ENCODE measurements at regions not wholly inside any gene's neighbourhood (a gene's known extent, or its start where the extent isn't known, plus 50 kb on each side); places are given as distances from the start of the nearest gene placed in this dataset.

DNA sequence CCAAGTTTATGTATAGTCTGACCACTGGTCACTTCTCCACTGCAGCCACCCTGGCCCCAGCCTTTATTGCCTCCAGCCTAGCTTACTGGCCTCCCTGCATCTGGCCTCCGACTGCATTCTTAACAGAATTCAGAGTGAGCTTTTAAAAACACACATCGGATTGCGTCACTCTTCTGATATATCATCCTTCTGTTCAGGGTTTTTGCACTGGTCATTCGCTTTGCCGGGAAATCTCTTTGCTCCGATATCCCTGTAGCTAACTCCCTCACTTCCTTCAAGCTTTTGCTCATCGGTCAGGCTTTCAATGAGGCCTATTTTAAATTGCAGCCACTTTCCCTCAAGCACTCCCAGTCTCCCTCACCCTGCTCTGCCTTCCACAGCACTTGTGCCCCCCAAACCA lies 101.6 kb upstream of the DLX2 start:
- DNase-seq (ENCODE audit: low spot score) = no peak

DNA sequence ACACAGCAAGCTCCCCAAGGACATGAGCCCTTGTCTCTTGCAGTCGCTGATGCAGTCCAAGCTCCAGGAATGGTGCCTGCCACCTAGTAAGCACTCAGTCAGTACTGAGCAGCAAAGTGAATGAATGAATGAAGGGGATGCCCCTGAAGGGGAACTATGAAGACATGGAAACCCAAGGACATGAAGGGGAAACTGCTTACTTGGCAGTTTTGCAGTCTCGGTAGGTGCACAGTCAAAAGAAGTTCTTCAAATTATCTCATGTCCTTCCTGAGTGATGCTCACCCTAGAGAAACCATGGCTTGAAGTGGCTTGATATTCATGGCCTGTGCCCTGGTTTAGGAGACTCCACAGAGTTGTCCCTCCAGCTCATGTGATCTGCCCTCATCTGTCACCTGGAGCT lies 102.1 kb upstream of the DLX2 start:
- DNase-seq (ENCODE audit: low spot score) = no peak

DNA sequence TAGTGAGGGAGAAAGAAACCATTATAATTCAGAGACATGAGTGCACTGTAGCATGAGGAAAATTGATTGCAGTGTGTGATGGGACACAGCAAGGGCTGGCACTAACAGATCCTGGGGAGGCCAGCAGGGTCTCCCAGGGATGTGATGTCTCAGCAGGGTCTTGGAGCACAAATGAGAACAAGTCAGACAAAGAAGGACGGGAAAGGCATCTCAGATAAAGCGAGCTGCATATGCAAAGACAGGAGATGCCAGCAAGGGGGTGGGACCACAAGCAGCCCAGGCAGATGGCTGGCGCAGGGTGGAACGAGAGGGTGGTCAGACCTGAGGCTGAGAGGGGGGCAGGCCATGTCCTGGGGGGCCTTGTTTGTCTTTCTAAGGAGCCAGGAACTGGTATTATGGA lies 102.6 kb upstream of the DLX2 start:
- no peak for DNase-seq (ENCODE audit: low spot score)

DNA sequence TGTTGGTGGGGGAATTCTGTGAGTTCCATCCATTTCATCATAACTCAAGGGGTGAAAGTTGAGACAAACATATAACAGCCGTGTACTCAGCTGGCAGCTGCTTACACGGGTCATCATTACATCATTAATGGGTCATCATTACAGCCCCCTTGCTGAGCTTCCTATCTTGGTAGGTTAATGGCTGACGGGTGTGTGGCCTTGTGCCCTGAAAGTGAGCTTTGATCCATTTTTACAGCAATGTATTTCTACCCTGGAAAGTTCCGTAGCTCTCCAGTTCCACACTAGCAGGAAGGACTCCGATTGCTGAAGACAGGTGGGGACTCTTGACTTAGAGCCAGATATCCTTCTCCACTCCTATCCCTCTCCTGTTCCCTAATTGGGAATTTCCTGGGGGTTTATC lies 105.2 kb upstream of the DLX2 start:
- DNase-seq (ENCODE audit: low spot score) = no peak

DNA sequence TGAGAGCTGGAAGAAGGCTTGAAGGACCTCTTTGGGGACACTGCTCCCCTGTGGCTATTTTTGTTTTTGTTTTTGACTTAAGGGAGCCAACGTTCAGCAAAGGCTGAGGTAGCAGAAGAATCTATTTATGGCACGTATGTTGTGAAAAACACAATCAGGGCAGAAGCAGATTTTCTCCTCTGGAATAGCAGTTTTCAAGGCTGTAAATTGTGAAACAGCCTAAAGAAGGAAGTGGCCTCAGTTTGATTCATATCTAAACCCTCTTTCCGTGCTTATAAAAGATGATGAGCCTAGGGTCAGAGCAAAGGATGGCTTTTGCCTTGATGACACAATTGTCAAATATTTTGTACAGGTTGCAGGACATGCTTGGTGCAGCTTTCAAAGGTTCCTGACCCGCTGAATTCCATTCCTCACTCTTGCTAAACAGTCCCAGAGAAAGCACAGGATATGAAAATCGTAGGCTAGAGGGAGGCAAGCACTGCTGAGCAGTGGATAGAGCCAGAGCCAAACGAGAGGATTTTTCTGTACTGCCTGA lies 106.2 kb upstream of the DLX2 start:
- no peak for DNase-seq (ENCODE audit: low spot score)

DNA sequence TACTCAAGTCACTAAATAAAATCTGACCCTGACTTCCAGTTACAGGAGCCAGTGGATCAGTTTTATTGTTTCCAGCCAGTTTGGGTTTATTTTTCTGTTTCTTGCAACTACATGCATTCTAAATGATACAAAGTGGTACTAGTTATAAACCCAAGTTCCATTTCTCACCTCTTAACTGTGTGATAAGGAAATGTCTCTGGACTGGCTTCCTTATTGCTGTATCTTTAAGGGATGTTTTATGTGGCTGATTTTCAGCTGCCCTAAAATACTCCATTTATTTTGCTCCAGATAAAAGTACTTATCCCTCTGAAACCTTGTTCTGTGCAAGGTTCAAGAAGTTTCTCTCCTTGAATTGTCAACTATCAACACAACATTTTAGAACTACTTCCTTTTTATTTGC lies 107.9 kb upstream of the DLX2 start:
- DNase-seq (ENCODE audit: low spot score) = no peak

DNA sequence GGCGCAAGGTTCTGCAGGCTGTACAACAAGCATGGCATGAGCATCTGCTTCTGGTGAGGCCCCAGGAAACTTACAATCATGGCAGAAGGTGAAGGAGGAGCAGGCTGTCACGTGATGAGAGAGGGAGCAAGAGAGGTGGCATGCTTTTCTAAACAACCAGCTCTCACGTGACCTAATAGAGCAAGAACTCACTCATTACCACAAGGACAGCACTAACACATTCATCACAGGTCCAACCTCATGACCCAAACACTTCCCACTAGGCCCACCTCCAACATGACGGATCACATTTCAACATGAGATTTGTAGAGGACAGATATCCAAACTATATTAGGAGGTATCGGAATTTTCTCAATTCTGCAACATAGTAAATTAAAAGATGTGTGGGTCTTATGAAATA lies 108.8 kb upstream of the DLX2 start:
- no peak for DNase-seq (ENCODE audit: low spot score)

DNA sequence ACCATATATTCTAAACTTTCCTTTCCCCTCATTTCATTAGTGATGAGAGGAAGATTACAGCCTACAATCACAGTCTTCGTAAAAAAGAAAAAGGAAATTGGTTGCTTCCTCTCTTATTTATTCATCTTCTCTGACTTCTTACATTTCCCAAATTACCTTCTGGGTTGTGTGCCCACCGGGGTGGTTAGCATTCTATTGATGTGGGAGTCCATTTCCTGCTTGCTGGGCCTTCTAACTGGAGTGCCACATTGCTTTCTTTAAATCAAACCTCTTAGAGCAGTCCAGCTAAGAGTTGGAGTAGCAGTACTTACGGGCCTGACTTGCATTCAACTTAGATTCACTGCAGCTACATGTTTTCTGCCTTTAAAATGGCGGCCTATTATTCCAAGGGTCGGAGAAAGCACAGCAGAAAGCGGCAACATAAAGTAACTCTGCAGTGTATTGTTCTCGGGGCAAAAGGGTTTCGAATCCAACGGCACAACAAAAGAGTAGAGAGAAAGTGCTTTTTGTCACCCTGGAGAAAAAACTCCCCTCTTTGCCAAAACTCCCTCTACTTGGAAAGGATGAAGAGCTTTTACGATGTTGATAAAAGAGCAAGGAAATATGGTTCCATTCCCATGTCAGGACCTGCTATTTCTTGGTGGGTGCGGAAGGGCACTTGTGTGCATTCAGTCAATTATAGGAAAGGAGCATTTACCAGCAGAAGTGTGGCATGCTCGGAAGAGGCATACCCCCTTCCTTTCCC lies 110.6 kb upstream of the DLX2 start:
- DNase-seq (ENCODE audit: low spot score) = no peak

DNA sequence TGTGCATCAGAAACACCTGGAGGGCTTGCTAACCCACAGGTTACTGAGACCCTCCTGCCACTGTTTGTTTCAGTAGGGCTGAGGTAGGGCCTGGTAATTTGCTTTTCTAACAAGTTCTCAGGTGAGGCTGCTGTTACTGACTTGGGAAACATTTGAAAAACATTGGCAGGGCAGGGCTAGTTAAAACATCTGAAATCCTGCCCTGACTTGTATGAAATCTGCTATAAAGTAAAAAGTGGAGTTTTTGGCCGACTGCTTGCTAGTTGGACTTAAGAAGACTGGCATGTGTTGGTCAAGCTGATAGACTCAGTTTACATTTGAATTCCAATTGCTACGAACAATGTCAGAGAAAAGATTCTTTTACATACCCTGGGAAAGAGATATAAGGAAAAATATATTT lies 111.6 kb upstream of the DLX2 start:
- no peak for DNase-seq (ENCODE audit: low spot score)

DNA sequence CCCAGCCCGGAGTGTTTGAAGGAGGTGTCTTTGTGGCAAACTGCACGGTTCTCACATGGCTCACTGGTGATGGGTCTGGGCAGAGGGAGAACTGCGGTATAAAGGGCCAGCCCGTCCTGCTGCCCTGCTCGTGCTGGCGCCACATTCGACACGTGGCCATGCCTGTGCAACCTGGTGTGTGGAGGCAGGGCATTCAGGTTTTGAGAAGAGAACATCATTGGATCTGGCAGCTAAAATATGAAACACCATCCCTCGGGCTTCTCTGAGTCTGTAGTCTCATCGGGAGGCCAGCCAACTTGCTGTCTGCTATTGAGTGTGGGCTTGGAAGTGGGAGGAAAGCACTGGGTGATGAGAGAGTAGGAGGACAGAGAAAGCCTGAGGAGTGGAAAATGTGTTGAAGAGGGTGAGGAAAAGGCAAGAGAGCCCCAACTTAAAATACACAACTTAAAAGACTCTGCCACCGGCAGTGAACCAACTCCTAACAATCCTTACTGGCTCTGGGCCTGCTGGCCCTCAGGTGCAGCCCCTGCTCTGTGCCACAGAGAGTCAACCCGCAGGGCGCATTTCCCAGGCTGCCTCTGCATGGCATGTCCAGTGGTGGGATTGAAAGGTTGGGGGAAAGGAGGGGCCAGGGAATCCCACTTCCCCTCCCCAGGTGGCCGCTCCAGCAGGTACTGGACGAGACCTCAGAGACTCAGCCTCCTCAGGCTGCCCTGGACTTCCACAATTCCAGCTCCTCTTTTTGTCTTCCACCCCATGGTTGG lies 112.7 kb upstream of the DLX2 start:
- DNase-seq (ENCODE audit: low spot score) = peak; percentile 50

DNA sequence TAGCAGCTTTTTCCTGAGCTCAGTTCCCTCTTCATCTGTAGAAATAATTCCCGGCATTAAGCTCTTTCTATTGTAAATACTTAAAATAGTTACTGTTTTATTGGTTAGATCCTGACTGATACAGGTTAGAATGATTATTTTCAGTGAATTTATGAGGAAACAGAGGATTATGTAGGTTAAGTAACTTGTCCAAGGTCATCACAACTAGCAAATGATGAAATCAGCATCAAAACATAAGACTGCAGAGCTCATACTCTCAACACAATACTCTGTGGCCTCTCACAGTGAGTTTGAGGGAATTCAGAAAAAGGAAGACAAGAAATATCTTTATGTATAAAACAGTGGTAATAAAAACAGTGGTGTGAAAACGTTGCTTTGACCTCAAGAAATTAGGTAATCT lies 113.2 kb upstream of the DLX2 start:
- no peak for DNase-seq (ENCODE audit: low spot score)

DNA sequence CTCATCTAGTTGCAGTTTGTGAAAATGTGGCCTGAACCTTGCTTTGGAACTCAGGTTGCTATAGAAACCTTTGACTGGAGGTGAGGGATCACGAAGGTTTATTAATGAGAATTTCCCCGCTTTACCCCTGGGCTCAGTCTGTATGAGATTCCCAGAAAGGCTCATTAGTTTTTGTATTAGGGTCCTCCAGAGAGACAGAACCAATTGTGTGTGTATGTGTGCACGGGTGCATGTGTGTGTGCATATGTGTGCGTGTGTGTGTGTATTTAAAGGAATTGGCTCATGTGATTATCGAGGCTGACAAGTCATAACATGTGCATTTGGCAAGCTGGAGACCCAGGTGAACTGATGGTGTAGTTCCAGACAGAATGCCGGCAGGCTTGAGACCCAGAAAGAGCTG lies 113.8 kb upstream of the DLX2 start:
- no peak for DNase-seq (ENCODE audit: low spot score)

DNA sequence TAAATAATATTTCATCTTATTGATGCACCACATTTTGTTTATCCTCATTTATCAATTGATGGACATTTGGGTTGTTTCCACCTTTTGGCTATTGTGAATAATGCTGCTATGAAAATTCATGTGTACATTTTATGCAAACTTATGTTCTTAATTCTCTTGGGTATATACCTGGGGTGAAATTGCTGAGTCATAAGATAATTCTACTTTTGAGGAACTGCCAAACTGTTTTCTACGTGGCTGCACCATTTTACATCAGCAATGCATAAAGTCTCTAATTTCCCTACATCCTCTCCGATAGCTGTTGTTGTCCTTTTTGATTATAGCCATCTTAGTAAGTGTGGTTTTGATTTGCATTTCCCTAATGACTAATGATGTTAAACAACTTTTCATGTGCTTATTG lies 116.5 kb upstream of the DLX2 start:
- no peak for DNase-seq (ENCODE audit: low spot score)

DNA sequence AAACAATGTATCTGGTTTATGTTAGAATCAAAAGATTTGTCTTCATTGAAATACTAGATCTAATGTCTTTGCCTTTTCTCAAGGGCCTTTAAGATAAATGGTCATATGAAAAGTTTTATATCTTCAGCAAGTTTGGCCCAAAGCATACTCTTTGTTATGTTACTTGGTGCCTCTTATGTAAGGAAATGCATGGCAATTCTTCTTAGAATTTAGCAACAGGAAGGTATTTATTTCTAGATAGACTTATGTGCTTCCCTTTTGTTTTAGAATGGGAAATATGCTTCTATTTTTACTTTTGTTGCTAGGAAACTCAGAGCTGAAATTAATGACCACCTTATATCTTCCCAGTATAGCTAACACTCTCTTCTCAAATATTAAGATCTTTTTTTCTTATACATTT lies 117.4 kb upstream of the DLX2 start:
- no peak for DNase-seq (ENCODE audit: low spot score)

DNA sequence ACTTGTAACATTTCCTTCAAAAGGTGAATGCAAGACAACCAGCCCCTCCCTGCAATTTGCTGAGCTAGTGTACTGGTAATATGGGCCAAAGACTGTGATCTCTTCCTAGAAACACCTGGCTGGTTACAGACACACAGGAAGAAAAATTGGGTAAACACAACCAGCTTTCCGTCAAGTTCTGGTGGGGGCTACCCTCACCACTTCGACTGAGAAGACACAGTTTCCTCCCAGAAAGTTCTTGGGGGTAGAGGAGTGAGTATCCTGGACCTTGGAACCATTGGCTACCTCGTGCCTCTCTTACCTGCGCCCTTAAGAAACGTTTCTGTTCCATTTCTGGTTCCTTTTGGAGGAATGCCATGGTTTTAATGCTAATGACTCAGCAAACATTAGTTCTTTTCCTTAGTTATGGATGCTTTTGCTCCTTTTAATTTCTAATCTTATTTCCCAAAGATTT lies 120.9 kb upstream of the DLX2 start:
- DNase-seq (ENCODE audit: low spot score) = no peak

DNA sequence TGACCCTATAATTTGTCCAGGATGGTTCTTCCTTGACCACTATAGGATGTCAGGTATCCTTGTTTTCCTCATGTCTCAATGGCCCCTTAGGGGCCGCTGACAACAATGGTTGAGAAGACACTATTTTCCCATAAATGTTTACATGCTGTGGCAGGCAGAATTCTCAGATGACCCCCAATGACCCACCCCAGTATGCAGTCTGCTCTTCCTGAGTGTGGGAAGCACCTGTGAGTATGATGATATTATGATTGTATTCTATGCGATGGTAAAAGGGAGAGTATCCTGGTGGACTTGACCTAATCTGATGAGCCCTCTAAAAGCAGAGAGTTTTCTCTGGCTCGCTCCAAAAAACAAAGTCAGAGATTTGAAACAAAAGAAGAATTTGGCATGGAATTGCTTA lies 123.1 kb upstream of the DLX2 start:
- no peak for DNase-seq (ENCODE audit: low spot score)

DNA sequence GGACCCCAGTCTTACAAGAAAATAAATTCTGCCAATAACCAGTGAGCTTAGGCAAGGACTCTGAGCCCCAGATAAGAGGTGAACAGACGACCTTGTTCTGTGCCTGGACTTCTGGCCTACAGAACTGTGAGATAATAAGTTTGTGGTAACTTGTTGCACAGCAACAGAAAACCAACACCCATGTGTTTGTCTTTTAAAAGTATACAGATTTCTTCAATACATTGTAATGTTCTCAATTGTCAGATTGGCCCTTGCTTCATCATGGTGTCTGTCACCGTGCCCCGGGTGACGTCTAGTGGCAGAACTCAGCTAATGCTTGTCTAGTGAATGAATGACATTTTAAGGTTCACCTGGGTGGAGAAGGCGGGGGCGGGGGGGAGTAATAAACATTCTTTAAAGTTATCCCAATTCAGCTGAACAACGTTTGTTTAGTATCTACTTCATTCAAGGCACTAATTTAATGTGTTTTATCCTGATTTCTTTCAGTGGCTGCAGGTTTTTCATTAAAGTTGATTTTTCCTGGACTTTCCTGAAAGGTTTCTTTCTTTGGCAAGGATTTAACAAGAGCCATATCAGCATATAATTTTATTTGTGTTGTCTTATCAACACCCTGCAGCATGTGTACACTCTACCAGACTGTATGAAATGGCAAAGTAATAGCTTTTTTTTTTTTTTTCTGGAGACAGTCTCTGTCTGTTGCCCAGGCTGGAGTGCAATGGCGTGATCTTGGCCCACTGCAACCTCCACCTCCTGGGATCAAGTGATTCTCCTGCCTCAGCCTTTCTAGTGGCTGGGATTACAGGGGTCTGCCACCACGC lies 123.8 kb upstream of the DLX2 start:
- DNase-seq (ENCODE audit: low spot score) = no peak

DNA sequence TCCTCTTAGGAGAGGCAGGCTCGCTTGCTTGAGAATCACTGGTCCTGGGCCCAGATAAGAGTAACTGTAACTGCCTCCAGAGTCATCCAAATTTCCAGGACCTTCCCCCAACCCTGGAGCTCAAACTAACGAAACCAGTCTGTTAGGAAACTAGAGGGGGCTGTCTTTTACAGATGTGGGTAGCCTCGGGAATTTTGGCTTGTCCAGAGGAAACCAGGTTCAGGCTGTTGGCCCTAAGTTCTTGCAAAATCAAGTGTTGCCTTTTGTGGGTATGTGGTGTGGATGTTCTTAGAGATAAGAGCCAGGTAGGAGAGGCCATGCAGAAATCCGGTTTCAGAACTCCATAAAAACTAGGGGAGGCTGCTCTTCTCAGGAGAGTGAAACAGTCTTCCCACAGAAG lies 125.0 kb upstream of the DLX2 start:
- DNase-seq (ENCODE audit: low spot score) = no peak

DNA sequence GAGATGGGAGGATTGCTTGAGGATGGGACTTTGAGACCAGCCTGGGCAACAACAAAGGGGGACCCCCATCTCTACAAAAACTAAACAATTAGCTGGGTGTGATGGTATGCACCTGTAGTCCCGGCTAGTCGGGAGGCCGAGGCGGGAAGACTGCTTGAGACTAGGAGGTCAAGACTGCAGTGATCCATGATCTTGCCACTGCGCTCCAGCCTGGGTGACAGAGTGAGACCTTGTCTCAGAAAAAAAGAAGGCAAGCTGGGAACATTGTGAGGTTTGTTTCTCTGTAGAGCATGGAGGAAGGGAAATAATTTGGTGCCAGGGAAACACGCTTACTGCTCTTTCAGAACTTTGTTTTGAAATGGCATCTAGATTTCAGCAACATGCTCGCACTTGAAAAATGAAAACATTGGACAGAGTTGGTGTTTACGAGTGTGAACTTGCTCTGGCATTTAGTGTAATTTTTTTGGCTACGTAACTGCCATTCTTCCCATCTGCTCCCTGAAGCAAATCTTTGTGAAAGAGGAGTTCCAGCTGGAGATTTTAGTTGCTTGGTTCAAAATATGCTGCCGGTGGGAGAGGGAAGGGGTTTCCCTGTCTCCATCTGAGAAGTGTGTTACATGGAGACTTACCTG lies 125.6 kb upstream of the DLX2 start:
- DNase-seq (ENCODE audit: low spot score) = no peak

DNA sequence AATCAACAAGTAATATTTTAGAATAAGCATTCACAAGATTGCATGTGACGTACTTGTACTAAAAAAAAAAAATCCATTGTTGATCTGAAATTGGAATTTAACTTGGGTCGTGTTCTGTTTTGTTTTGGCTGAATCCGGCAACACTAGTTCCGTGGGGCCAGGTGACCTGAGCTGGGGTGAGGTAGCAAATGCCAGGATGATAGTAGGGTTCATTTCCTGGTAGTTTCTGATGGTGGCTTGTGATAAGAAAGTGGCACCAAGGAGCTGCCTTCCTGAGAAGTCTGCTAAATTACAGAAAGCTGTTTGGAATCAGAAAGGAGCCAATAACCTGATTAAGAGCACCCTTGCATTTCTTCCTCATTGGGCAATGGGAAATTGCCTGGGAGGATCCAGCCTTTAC lies 126.4 kb upstream of the DLX2 start:
- DNase-seq (ENCODE audit: low spot score) = no peak

DNA sequence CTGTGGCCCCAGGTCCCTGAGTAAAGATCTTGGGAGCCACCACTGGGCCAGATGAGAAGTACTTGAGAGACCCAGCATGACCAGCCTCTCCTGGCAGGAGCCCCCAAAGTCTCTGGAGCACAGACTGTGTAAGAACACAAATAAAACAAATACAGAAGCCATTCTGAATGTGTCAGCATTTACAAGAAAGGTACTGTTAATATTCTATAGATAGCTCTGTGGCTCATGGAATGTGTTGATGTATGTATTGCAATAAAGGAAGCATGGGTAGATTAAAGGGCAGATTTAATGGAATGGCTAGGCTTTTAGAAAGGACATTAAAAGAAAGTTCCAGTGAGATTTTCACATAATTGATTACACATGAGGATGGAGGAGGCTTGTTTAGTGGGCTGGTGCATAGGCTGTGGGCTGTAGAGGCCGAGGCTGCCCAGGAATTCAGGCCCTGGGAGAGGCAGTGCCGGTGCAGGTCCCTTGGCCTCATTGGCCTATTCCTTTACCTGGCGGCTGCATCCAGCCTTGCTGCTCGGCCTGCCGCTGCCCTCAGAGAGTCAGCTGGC lies 127.7 kb upstream of the DLX2 start:
- no peak for DNase-seq (ENCODE audit: low spot score)

DNA sequence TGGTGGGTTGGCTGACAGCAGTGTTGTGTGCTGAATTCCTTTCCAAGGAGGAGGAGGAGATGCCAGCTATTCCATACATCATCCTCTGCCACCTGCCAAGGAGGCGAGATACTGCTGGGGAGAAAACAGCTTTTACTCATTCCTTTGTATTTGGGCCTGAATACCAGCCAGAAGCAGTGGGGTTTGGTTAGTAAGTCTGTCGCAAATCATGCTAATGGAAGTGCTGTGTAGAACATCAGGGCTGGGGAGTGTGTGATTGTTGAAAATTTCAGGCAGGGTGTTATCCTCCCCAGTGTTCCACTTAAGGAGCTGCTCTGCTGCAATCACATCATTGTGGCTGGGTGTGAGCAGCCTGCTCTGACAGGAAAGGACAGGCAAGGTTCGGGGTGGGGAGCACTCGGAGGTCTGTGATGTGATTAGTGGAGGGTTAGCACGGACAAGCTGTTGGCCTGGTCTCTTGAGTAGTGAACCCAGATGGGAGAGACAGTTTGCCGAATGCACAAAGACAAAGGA lies 128.2 kb upstream of the DLX2 start:
- no peak for DNase-seq (ENCODE audit: low spot score)

All from putamen (tissue), 1 donor.